Naive thymus-derived CD4-positive, alpha-beta T cell (primary cell): ENCODE measurements at regions not wholly inside any gene's neighbourhood (a gene's known extent, or its start where the extent isn't known, plus 50 kb on each side); places are given as distances from the start of the nearest gene placed in this dataset.
A peak's percentile ranks its signal among the peaks of the same experiment; 100 is the strongest.
"Not testable (repeated sequence)": the region's sequence is repeated elsewhere in the genome, so short reads cannot be mapped to it uniquely, and the experiment has no call there.

ENCODE experiments used
- ATAC-seq: fragments of 150-1000 bp; cut with Tn5 transposase; 2 replicates; pipeline ENCODE4 v1.10.0; 2021; ENCODE audit warnings: mild to moderate bottlenecking, moderate library complexity
- CTCF ChIA-PET: fragments of 350-600 bp; sonication (Branson Sonifier 250); formaldehyde crosslinking; loops from one replicate; lab custom pipeline; 2021; ENCODE audit warnings: antibody characterized with exemption; lab: Charles Lee
- POLR2A ChIA-PET: fragments of 350-600 bp; sonication (Branson Sonifier 250); formaldehyde crosslinking; loops from one replicate; lab custom pipeline; 2021; ENCODE audit warnings: antibody characterized with exemption, inconsistent platforms; lab: Charles Lee
- DNase-seq, 9 donors: peaks; one replicate each; pipeline versions ENCODE4 v3.0.0 to v3.0.0-alpha.2; 2020 to 2022; ENCODE audit warnings: mixed read lengths in 1 of 9
- H3K27ac ChIP-seq: one replicate; pipeline ENCODE4 v1.7.0; 2013; ENCODE audit warnings: mild to moderate bottlenecking, low read depth, low read length, moderate library complexity
- H3K27me3 ChIP-seq, 2 donors: one replicate each; pipeline ENCODE4 v1.7.0; 2013; ENCODE audit warnings: low read length in 2 of 2, mild to moderate bottlenecking in 2 of 2, moderate library complexity in 2 of 2; ENCODE audit not compliant: control insufficient read depth in 2 of 2, insufficient read depth in 2 of 2
- H3K36me3 ChIP-seq, 3 experiments: 1 replicate in 2 of 3; 2 replicates in 1 of 3; pipeline ENCODE4 v1.7.0; 2013; ENCODE audit warnings: low read length in 3 of 3, mild to moderate bottlenecking in 3 of 3, moderate library complexity in 1 of 3; ENCODE audit not compliant: insufficient read depth in 3 of 3, control insufficient read depth in 2 of 3
- H3K4me1 ChIP-seq, 2 donors: one replicate each; pipeline ENCODE4 v1.7.0; 2013; ENCODE audit warnings: low read length in 2 of 2, mild to moderate bottlenecking in 2 of 2, moderate library complexity in 1 of 2; ENCODE audit not compliant: control insufficient read depth in 2 of 2, insufficient read depth in 2 of 2
- H3K4me3 ChIP-seq: 2 replicates; pipeline ENCODE4 v1.7.0; 2013; ENCODE audit warnings: mild to moderate bottlenecking, low read length
- H3K9me3 ChIP-seq, 3 experiments: 1 replicate in 2 of 3; 2 replicates in 1 of 3; pipeline ENCODE4 v1.7.0; 2013; ENCODE audit warnings: low read length in 3 of 3; ENCODE audit not compliant: control insufficient read depth in 2 of 3
- H3K27ac Mint-ChIP-seq, 9 donors: one replicate each; pipeline ENCODE4 v1.8.0; 2020 to 2022; ENCODE audit warnings: mixed read lengths in 9 of 9, mild to moderate bottlenecking in 8 of 9, moderate library complexity in 5 of 9, inconsistent platforms in 2 of 9
- H3K27me3 Mint-ChIP-seq, 5 donors: one replicate each; pipeline ENCODE4 v1.8.0; 2021 to 2022; ENCODE audit warnings: mixed read lengths in 5 of 5, mild to moderate bottlenecking in 1 of 5
- H3K36me3 Mint-ChIP-seq, 5 donors: one replicate each; pipeline ENCODE4 v1.8.0; 2020 to 2022; ENCODE audit warnings: mixed read lengths in 5 of 5, mild to moderate bottlenecking in 3 of 5, inconsistent platforms in 1 of 5
- H3K4me1 Mint-ChIP-seq, 7 donors: one replicate each; pipeline ENCODE4 v1.8.0; 2020 to 2022; ENCODE audit warnings: mixed read lengths in 7 of 7, mild to moderate bottlenecking in 3 of 7, inconsistent platforms in 1 of 7
- H3K4me3 Mint-ChIP-seq, 10 donors: one replicate each; pipeline ENCODE4 v1.8.0; 2020 to 2022; ENCODE audit warnings: mild to moderate bottlenecking in 10 of 10, mixed read lengths in 10 of 10, moderate library complexity in 6 of 10, inconsistent platforms in 2 of 10
- H3K9me3 Mint-ChIP-seq, 11 donors: one replicate each; pipeline ENCODE4 v1.8.0; 2020 to 2022; ENCODE audit warnings: mixed read lengths in 11 of 11, mild to moderate bottlenecking in 4 of 11, inconsistent platforms in 1 of 11, moderate library complexity in 1 of 11
- intact Hi-C, 2 donors: fragments of 100-400 bp; cut with micrococcal nuclease; formaldehyde crosslinking; loops; one replicate each; pipeline ENCODE4 v1.15.1; 2023

- no peak for DNase-seq
- Histone ChIP-seq H3K27me3 (no peaks in the 10 kb centered on the region), H3K4me3 (no peak overlapping the region), H3K27ac (no peak overlapping the region), H3K9me3 (no peaks in the 10 kb centered on the region), H3K4me1 (no peaks in the 10 kb centered on the region), H3K36me3 (no peaks in the 10 kb centered on the region)
- Mint-ChIP-seq H3K4me3 (no peak overlapping the region), H3K36me3 (no peaks in the 10 kb centered on the region), H3K27ac (no peak overlapping the region), H3K9me3 (peaks cover 0 to 6% (median 0%) of the 10 kb centered on the region in 11 donors), H3K27me3 (peaks cover 12 to 63% (median 31%) of the 10 kb centered on the region in 5 donors), H3K4me1 (peaks cover 0 to 7% (median 0%) of the 10 kb centered on the region in 7 donors)
- intact Hi-C loops: no loop called here
- POLR2A ChIA-PET: no interaction called here
- ATAC-seq: no peak
- CTCF ChIA-PET: no interaction called here
Observed at GRCh38 chr1:229907884-229908638, 159.0 kb upstream of the GALNT2 start.

GRCh38 chr1:229908689-229909088, 158.3 kb upstream of the GALNT2 start:
- no peaks in the 10 kb centered on the region for H3K36me3 Mint-ChIP-seq
- intact Hi-C loops: no loop called here

GRCh38 chr1:229913489-229913888, 153.5 kb upstream of the GALNT2 start:
- ChIA-PET CTCF (no interaction called here), POLR2A (no interaction called here)
- Histone ChIP-seq H3K4me3 (no peak overlapping the region), H3K27me3 (no peaks in the 10 kb centered on the region), H3K4me1 (no peaks in the 10 kb centered on the region), H3K27ac (no peak overlapping the region), H3K36me3 (no peaks in the 10 kb centered on the region), H3K9me3 (no peaks in the 10 kb centered on the region)
- Mint-ChIP-seq H3K4me3 (no peak overlapping the region), H3K36me3 (no peaks in the 10 kb centered on the region), H3K4me1 (peaks cover 0 to 1% (median 0%) of the 10 kb centered on the region in 7 donors), H3K9me3 (peaks cover 0 to 5% (median 0%) of the 10 kb centered on the region in 11 donors), H3K27ac (no peak overlapping the region), H3K27me3 (peaks cover 0 to 37% (median 20%) of the 10 kb centered on the region in 5 donors)
- ATAC-seq (no peak), DNase-seq (no peak)
- intact Hi-C loops: no loop called here

More at GRCh38 chr1:229908689-229909088, 158.3 kb upstream of the GALNT2 start:
- Histone ChIP-seq H3K4me3 (no peak overlapping the region), H3K27me3 (no peaks in the 10 kb centered on the region), H3K4me1 (no peaks in the 10 kb centered on the region), H3K9me3 (no peaks in the 10 kb centered on the region), H3K36me3 (no peaks in the 10 kb centered on the region), H3K27ac (no peak overlapping the region)
- Mint-ChIP-seq H3K4me1 (peaks cover 0 to 7% (median 0%) of the 10 kb centered on the region in 7 donors), H3K27ac (no peak overlapping the region), H3K9me3 (peaks cover 0 to 6% (median 0%) of the 10 kb centered on the region in 11 donors), H3K27me3 (peaks cover 9 to 61% (median 24%) of the 10 kb centered on the region in 5 donors), H3K4me3 (no peak overlapping the region)
- POLR2A ChIA-PET: no interaction called here
- ATAC-seq (no peak), DNase-seq (no peak)
- CTCF ChIA-PET: no interaction called here

GRCh38 chr1:229919488-229919887, 147.6 kb upstream of the GALNT2 start:
- H3K36me3 Mint-ChIP-seq, H3K36me3 ChIP-seq, H3K9me3 Mint-ChIP-seq, H3K9me3 ChIP-seq, CTCF ChIA-PET, intact Hi-C loops, ATAC-seq, POLR2A ChIA-PET, H3K27me3 ChIP-seq, H3K4me3 Mint-ChIP-seq, H3K4me1 Mint-ChIP-seq, DNase-seq, H3K4me3 ChIP-seq, H3K27ac Mint-ChIP-seq, H3K27ac ChIP-seq, H3K4me1 ChIP-seq: not testable (repeated sequence)
- peaks cover 0 to 12% (median 6%) of the 10 kb centered on the region in 5 donors for H3K27me3 Mint-ChIP-seq

- no peaks in the 10 kb centered on the region for H3K4me1 Mint-ChIP-seq
- DNase-seq (no peak), ATAC-seq (no peak)
- H3K36me3 Mint-ChIP-seq: no peaks in the 10 kb centered on the region
- Histone ChIP-seq H3K27ac (no peak overlapping the region), H3K36me3 (no peaks in the 10 kb centered on the region), H3K4me1 (no peaks in the 10 kb centered on the region), H3K27me3 (no peaks in the 10 kb centered on the region), H3K4me3 (no peak overlapping the region), H3K9me3 (no peaks in the 10 kb centered on the region)
- no peak overlapping the region for H3K4me3 Mint-ChIP-seq
- intact Hi-C loops: no loop called here
- ChIA-PET CTCF (no interaction called here), POLR2A (no interaction called here)
- H3K27me3 Mint-ChIP-seq: peaks cover 0 to 14% (median 11%) of the 10 kb centered on the region in 5 donors
- no peak overlapping the region for H3K27ac Mint-ChIP-seq
- no peaks in the 10 kb centered on the region for H3K9me3 Mint-ChIP-seq
Observed at GRCh38 chr1:229920683-229921082, 146.4 kb upstream of the GALNT2 start.

- ChIA-PET CTCF (no interaction called here), POLR2A (no interaction called here)
- intact Hi-C loops: no loop called here
- H3K4me3 ChIP-seq: no peak overlapping the region
- ATAC-seq (no peak), DNase-seq (no peak)
- no peaks in the 10 kb centered on the region for H3K36me3 ChIP-seq
- no peaks in the 10 kb centered on the region for H3K9me3 ChIP-seq
- H3K27me3 ChIP-seq: no peaks in the 10 kb centered on the region
- H3K4me1 ChIP-seq: no peaks in the 10 kb centered on the region
- Mint-ChIP-seq H3K27ac (peak overlapping the region in 1 of 9 donors; percentile 5), H3K4me3 (no peak overlapping the region), H3K9me3 (no peaks in the 10 kb centered on the region), H3K27me3 (peaks cover 5 to 15% (median 13%) of the 10 kb centered on the region in 5 donors), H3K4me1 (no peaks in the 10 kb centered on the region), H3K36me3 (no peaks in the 10 kb centered on the region)
- no peak overlapping the region for H3K27ac ChIP-seq
Observed at GRCh38 chr1:229922249-229922648, 144.8 kb upstream of the GALNT2 start.

GRCh38 chr1:229924639-229925038, 142.4 kb upstream of the GALNT2 start:
- intact Hi-C loops: no loop called here
- ATAC-seq (no peak), DNase-seq (no peak)
- H3K4me3 ChIP-seq: no peak overlapping the region
- Mint-ChIP-seq H3K4me3 (no peak overlapping the region), H3K27me3 (peaks cover 17 to 29% (median 21%) of the 10 kb centered on the region in 5 donors), H3K27ac (peak overlapping the region in 1 of 9 donors; percentile 20), H3K36me3 (no peaks in the 10 kb centered on the region), H3K4me1 (no peaks in the 10 kb centered on the region), H3K9me3 (no peaks in the 10 kb centered on the region)
- no peaks in the 10 kb centered on the region for H3K27me3 ChIP-seq
- H3K36me3 ChIP-seq: no peaks in the 10 kb centered on the region
- CTCF ChIA-PET: interaction anchor here (0.6 kb wide), 2 partner anchors 19 to 32 kb away, joined by 4 to 5 read pairs; no protein-coding TSS in a partner anchor
- no peaks in the 10 kb centered on the region for H3K9me3 ChIP-seq
- POLR2A ChIA-PET: no interaction called here
- H3K27ac ChIP-seq: no peak overlapping the region
- H3K4me1 ChIP-seq: no peaks in the 10 kb centered on the region
